ENCODE measurements at regions not wholly inside any gene's neighbourhood (a gene's known extent, or its start where the extent isn't known, plus 50 kb on each side); places are given as distances from the start of the nearest gene placed in this dataset.

- H4K91ac ChIP-seq (ENCODE audit: insufficient read depth, low read depth, low read length), result no peak overlapping the region
- CTCF ChIA-PET, result no interaction called here
- no peak overlapping the region for H2BK20ac ChIP-seq (ENCODE audit: low read depth, low read length)
Observed at GRCh38 chr2:67082813-67083212, 314.3 kb upstream of the ETAA1 start.

More at GRCh38 chr2:67082813-67083212, 314.3 kb upstream of the ETAA1 start:
- Histone ChIP-seq H3K9me3 (ENCODE audit: control insufficient read depth, insufficient read depth, low read length) (peaks cover 4% of the 10 kb centered on the region), H3K4ac (ENCODE audit: low read depth, low read length) (no peak overlapping the region), H4K5ac (ENCODE audit: low read depth, low read length) (no peak overlapping the region), H4K20me1 (ENCODE audit: insufficient read depth, low read length) (no peaks in the 10 kb centered on the region), H3K18ac (ENCODE audit: low read depth, low read length) (no peak overlapping the region), H3K4me2 (ENCODE audit: low read depth, low read length) (no peak overlapping the region), H3K23ac (ENCODE audit: low read depth, low read length) (no peak overlapping the region), H2BK15ac (ENCODE audit: low read depth, low read length) (no peak overlapping the region), H3K27me3 (ENCODE audit: control insufficient read depth, insufficient read depth, low read length) (no peaks in the 10 kb centered on the region), H2BK120ac (ENCODE audit: low read depth, low read length) (no peak overlapping the region), H4K8ac (ENCODE audit: low read depth in 2 of 2, low read length in 2 of 2) (no peak overlapping the region), H3K4me1 (ENCODE audit: control insufficient read depth, insufficient read depth, low read length) (no peaks in the 10 kb centered on the region; the same call in 1 of the 2 replicates), H3K56ac (ENCODE audit: extremely low read depth, insufficient read depth, low read length) (no peak overlapping the region), H3K36me3 (ENCODE audit: control insufficient read depth, insufficient read depth, low read length) (no peaks in the 10 kb centered on the region), H3K4me3 (ENCODE audit: insufficient read depth, low read depth, low read length) (no peak overlapping the region), H3K9ac (ENCODE audit: low read depth, low read length) (no peak overlapping the region), H3K79me1 (ENCODE audit: low read depth in 1 of 2, low read length in 2 of 2) (no peaks in the 10 kb centered on the region), H2AK9ac (replicated peaks; ENCODE audit: low read depth, low read length, poor library complexity) (no peak overlapping the region), H3K27ac (ENCODE audit: insufficient read depth, low read length) (no peak overlapping the region), H3K9me1 (ENCODE audit: insufficient read depth, low read length) (no peaks in the 10 kb centered on the region), H2AFZ (replicated peaks; ENCODE audit: low read length, poor library complexity) (no peak overlapping the region), H2BK5ac (ENCODE audit: low read depth, low read length, poor library complexity, severe bottlenecking) (no peak overlapping the region), H3K14ac (replicated peaks; ENCODE audit: low read depth, low read length) (no peak overlapping the region), H2AK5ac (ENCODE audit: low read depth, low read length) (no peak overlapping the region)
- dilution Hi-C loops (cut with HindIII; ENCODE audit: low sequenced_read_pairs, unreplicated experiment) (no loop called here), intact Hi-C loops (cut with micrococcal nuclease) (no loop called here), in situ Hi-C loops (cut with MboI; ENCODE audit: low sequenced_read_pairs) (no loop called here)
- DNase-seq (no peak), ATAC-seq (ENCODE audit: low read depth) (no peak)
- POLR2A ChIA-PET (ENCODE audit: unreplicated experiment), result no interaction called here
- no TSS peak for BruUV-seq (replicated peaks)
- TF ChIP-seq RCOR1 (IDR thresholded peaks at IDR 0.05; ENCODE audit: insufficient replicate concordance, low read length), result no peak

Data from IMR-90 (cell line).